Astrocyte (in vitro differentiated cells and primary cell): ENCODE measurements at regions not wholly inside any gene's neighbourhood (a gene's known extent, or its start where the extent isn't known, plus 50 kb on each side); places are given as distances from the start of the nearest gene placed in this dataset.

Experiments used
- DNase-seq: peaks from one replicate; pipeline ENCODE4 v3.0.0-alpha.2; 2010; ENCODE audit warnings: low read depth
- FAIRE-seq: peaks from 2 replicates; lab custom pipeline; 2011; peaks lifted over from hg19 to GRCh38; lab: Jason Lieb, UNC
- H2AFZ ChIP-seq: 2 replicates; pipeline ENCODE4 v1.6.0; 2012; ENCODE audit warnings: low read depth, low read length, inconsistent platforms
- H3K27ac ChIP-seq: 2 replicates; pipeline ENCODE4 v1.5.1; 2011; ENCODE audit warnings: low read depth, low read length, inconsistent platforms
- H3K27me3 ChIP-seq: 2 replicates; pipeline ENCODE4 v1.6.0; 2011; ENCODE audit warnings: low read length, inconsistent platforms; ENCODE audit not compliant: insufficient read depth
- H3K36me3 ChIP-seq: 2 replicates; pipeline ENCODE4 v1.5.1; 2011; ENCODE audit warnings: low read length, inconsistent platforms; ENCODE audit not compliant: insufficient read depth
- H3K4me1 ChIP-seq: 2 replicates; pipeline ENCODE4 v1.5.1; 2011; ENCODE audit warnings: low read length, inconsistent platforms; ENCODE audit not compliant: insufficient read depth
- H3K4me2 ChIP-seq: 2 replicates; pipeline ENCODE4 v1.6.0; 2012; ENCODE audit warnings: low read length, inconsistent platforms
- H3K4me3 ChIP-seq: 2 replicates; pipeline ENCODE4 v1.5.1; 2011; ENCODE audit warnings: low read depth, mild to moderate bottlenecking, low read length, inconsistent platforms; ENCODE audit not compliant: insufficient read depth
- H3K79me2 ChIP-seq: 2 replicates; pipeline ENCODE4 v1.6.0; 2012; ENCODE audit warnings: mild to moderate bottlenecking, low read length, inconsistent platforms; ENCODE audit not compliant: insufficient read depth
- H3K9ac ChIP-seq: 2 replicates; pipeline ENCODE4 v1.6.0; 2012; ENCODE audit warnings: mild to moderate bottlenecking, low read length, inconsistent platforms
- H3K9me3 ChIP-seq: 2 replicates; pipeline ENCODE4 v1.5.1; 2012; ENCODE audit warnings: low read depth, mild to moderate bottlenecking, low read length, inconsistent platforms; ENCODE audit not compliant: insufficient read depth
- H4K20me1 ChIP-seq: 2 replicates; pipeline ENCODE4 v1.6.0; 2012; ENCODE audit warnings: low read length, inconsistent platforms; ENCODE audit not compliant: insufficient read depth
- H3K27ac Mint-ChIP-seq: one replicate; pipeline ENCODE4 v1.8.0; 2021; ENCODE audit warnings: mild to moderate bottlenecking, mixed read lengths; ENCODE audit not compliant: unreplicated experiment
- H3K27me3 Mint-ChIP-seq: one replicate; pipeline ENCODE4 v1.8.0; 2021; ENCODE audit warnings: low read depth, mixed read lengths; ENCODE audit not compliant: unreplicated experiment
- H3K36me3 Mint-ChIP-seq: one replicate; pipeline ENCODE4 v1.8.0; 2021; ENCODE audit warnings: low read depth, mixed read lengths; ENCODE audit not compliant: unreplicated experiment
- H3K4me1 Mint-ChIP-seq: one replicate; pipeline ENCODE4 v1.8.0; 2021; ENCODE audit warnings: low read depth, mixed read lengths; ENCODE audit not compliant: unreplicated experiment
- H3K4me3 Mint-ChIP-seq: one replicate; pipeline ENCODE4 v1.8.0; 2021; ENCODE audit warnings: mild to moderate bottlenecking, moderate library complexity, mixed read lengths; ENCODE audit not compliant: unreplicated experiment
- H3K9me3 Mint-ChIP-seq: one replicate; pipeline ENCODE4 v1.8.0; 2021; ENCODE audit warnings: mild to moderate bottlenecking, mixed read lengths; ENCODE audit not compliant: unreplicated experiment
- CTCF ChIP-seq: IDR thresholded peaks from 2 replicates; pipeline ENCODE4 v1.5.1; 2011; ENCODE audit warnings: low read depth, mild to moderate bottlenecking, inconsistent platforms, low read length, moderate library complexity; ENCODE audit not compliant: insufficient read depth
- EZH2 ChIP-seq: IDR thresholded peaks from 2 replicates; pipeline ENCODE4 v1.6.1; 2012; ENCODE audit warnings: mild to moderate bottlenecking, low read length, inconsistent platforms; ENCODE audit not compliant: insufficient read depth

GRCh38 chr18:68053290-68053689 lies 536.8 kb upstream of the DSEL start:
- Mint-ChIP-seq H3K4me1 (no peaks in the 10 kb centered on the region), H3K27me3 (no peaks in the 10 kb centered on the region), H3K9me3 (peaks cover 2% of the 10 kb centered on the region), H3K27ac (no peak overlapping the region), H3K36me3 (no peaks in the 10 kb centered on the region), H3K4me3 (no peak overlapping the region)
- FAIRE-seq, result no peak
- Histone ChIP-seq H3K79me2 (no peaks in the 10 kb centered on the region), H3K4me3 (no peak overlapping the region), H3K4me1 (no peaks in the 10 kb centered on the region), H3K36me3 (no peaks in the 10 kb centered on the region), H3K9me3 (no peaks in the 10 kb centered on the region), H2AFZ (no peak overlapping the region), H4K20me1 (no peaks in the 10 kb centered on the region), H3K27ac (no peak overlapping the region), H3K9ac (no peak overlapping the region), H3K27me3 (no peaks in the 10 kb centered on the region), H3K4me2 (no peak overlapping the region)
- no peak for TF ChIP-seq EZH2
- no peak for DNase-seq

- Histone ChIP-seq H3K9ac (no peak overlapping the region), H3K36me3 (no peaks in the 10 kb centered on the region), H3K4me1 (no peaks in the 10 kb centered on the region), H2AFZ (no peak overlapping the region), H4K20me1 (no peaks in the 10 kb centered on the region), H3K4me3 (no peak overlapping the region), H3K4me2 (no peak overlapping the region), H3K9me3 (no peaks in the 10 kb centered on the region), H3K79me2 (no peaks in the 10 kb centered on the region), H3K27me3 (no peaks in the 10 kb centered on the region), H3K27ac (no peak overlapping the region)
- Mint-ChIP-seq H3K27ac (no peak overlapping the region), H3K9me3 (peaks cover 3% of the 10 kb centered on the region), H3K4me1 (no peaks in the 10 kb centered on the region), H3K36me3 (no peaks in the 10 kb centered on the region), H3K27me3 (no peaks in the 10 kb centered on the region), H3K4me3 (no peak overlapping the region)
- DNase-seq, result no peak
- TF ChIP-seq CTCF (no peak), EZH2 (no peak)
- no peak for FAIRE-seq
Observed at GRCh38 chr18:68041327-68041726, 524.8 kb upstream of the DSEL start.

GRCh38 chr18:68040198-68040597 lies 523.7 kb upstream of the DSEL start:
- Histone ChIP-seq H3K27ac (no peak overlapping the region), H3K27me3 (no peaks in the 10 kb centered on the region), H2AFZ (no peak overlapping the region), H3K4me1 (no peaks in the 10 kb centered on the region), H3K36me3 (no peaks in the 10 kb centered on the region), H3K9ac (no peak overlapping the region), H3K4me3 (no peak overlapping the region), H4K20me1 (no peaks in the 10 kb centered on the region), H3K79me2 (no peaks in the 10 kb centered on the region), H3K4me2 (no peak overlapping the region), H3K9me3 (no peaks in the 10 kb centered on the region)
- H3K4me1 Mint-ChIP-seq, result no peaks in the 10 kb centered on the region
- DNase-seq, result no peak
- peaks cover 3% of the 10 kb centered on the region for H3K9me3 Mint-ChIP-seq
- no peaks in the 10 kb centered on the region for H3K36me3 Mint-ChIP-seq
- TF ChIP-seq EZH2, result no peak
- no peak for TF ChIP-seq CTCF
- H3K27me3 Mint-ChIP-seq, result no peaks in the 10 kb centered on the region
- no peak overlapping the region for H3K4me3 Mint-ChIP-seq
- FAIRE-seq, result no peak
- H3K27ac Mint-ChIP-seq, result no peak overlapping the region
